ENCODE measurements at regions not wholly inside any gene's neighbourhood (a gene's known extent, or its start where the extent isn't known, plus 50 kb on each side); places are given as distances from the start of the nearest gene placed in this dataset.

DNA sequence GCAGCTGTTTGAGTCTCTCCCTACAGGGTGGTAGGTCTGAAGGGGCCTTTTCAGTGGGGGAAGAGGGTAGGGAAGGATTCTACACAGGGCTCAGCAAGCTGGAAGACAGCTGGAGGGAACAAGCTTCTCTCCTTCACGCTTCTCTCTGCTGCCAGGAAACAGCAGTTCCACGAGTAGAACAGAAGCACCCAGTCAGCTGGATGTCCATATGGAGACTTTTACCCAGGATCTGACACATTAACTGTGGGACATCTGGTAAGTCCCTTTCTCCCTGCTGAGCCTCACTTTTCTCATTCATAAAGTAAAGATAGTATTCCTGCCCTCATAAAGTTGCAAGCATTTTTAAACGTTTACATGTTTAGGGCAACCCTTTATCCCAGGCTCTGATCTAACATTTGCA, 280.3 kb downstream of the OMA1 start:
- TF ChIP-seq POLR2A (IDR thresholded peaks at IDR 0.05), result no peak
- TF ChIP-seq, protein P1, sequence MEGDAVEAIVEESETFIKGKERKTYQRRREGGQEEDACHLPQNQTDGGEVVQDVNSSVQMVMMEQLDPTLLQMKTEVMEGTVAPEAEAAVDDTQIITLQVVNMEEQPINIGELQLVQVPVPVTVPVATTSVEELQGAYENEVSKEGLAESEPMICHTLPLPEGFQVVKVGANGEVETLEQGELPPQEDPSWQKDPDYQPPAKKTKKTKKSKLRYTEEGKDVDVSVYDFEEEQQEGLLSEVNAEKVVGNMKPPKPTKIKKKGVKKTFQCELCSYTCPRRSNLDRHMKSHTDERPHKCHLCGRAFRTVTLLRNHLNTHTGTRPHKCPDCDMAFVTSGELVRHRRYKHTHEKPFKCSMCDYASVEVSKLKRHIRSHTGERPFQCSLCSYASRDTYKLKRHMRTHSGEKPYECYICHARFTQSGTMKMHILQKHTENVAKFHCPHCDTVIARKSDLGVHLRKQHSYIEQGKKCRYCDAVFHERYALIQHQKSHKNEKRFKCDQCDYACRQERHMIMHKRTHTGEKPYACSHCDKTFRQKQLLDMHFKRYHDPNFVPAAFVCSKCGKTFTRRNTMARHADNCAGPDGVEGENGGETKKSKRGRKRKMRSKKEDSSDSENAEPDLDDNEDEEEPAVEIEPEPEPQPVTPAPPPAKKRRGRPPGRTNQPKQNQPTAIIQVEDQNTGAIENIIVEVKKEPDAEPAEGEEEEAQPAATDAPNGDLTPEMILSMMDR (IDR thresholded peaks at IDR 0.05), result no peak
- no peak for TF ChIP-seq POLR2AphosphoS5 (IDR thresholded peaks at IDR 0.05)
- TF ChIP-seq EP300 (IDR thresholded peaks at IDR 0.05), result no peak
